Astrocyte (in vitro differentiated cells and primary cell): ENCODE measurements at regions not wholly inside any gene's neighbourhood (a gene's known extent, or its start where the extent isn't known, plus 50 kb on each side); places are given as distances from the start of the nearest gene placed in this dataset.

Experiments
- DNase-seq: peaks from one replicate; pipeline ENCODE4 v3.0.0-alpha.2; 2010; ENCODE audit warnings: low read depth
- FAIRE-seq: peaks from 2 replicates; lab custom pipeline; 2011; peaks lifted over from hg19 to GRCh38; lab: Jason Lieb, UNC
- H2AFZ ChIP-seq: 2 replicates; pipeline ENCODE4 v1.6.0; 2012; ENCODE audit warnings: low read depth, low read length, inconsistent platforms
- H3K27ac ChIP-seq: 2 replicates; pipeline ENCODE4 v1.5.1; 2011; ENCODE audit warnings: low read depth, low read length, inconsistent platforms
- H3K27me3 ChIP-seq: 2 replicates; pipeline ENCODE4 v1.6.0; 2011; ENCODE audit warnings: low read length, inconsistent platforms; ENCODE audit not compliant: insufficient read depth
- H3K36me3 ChIP-seq: 2 replicates; pipeline ENCODE4 v1.5.1; 2011; ENCODE audit warnings: low read length, inconsistent platforms; ENCODE audit not compliant: insufficient read depth
- H3K4me1 ChIP-seq: 2 replicates; pipeline ENCODE4 v1.5.1; 2011; ENCODE audit warnings: low read length, inconsistent platforms; ENCODE audit not compliant: insufficient read depth
- H3K4me2 ChIP-seq: 2 replicates; pipeline ENCODE4 v1.6.0; 2012; ENCODE audit warnings: low read length, inconsistent platforms
- H3K4me3 ChIP-seq: 2 replicates; pipeline ENCODE4 v1.5.1; 2011; ENCODE audit warnings: low read depth, mild to moderate bottlenecking, low read length, inconsistent platforms; ENCODE audit not compliant: insufficient read depth
- H3K79me2 ChIP-seq: 2 replicates; pipeline ENCODE4 v1.6.0; 2012; ENCODE audit warnings: mild to moderate bottlenecking, low read length, inconsistent platforms; ENCODE audit not compliant: insufficient read depth
- H3K9ac ChIP-seq: 2 replicates; pipeline ENCODE4 v1.6.0; 2012; ENCODE audit warnings: mild to moderate bottlenecking, low read length, inconsistent platforms
- H3K9me3 ChIP-seq: 2 replicates; pipeline ENCODE4 v1.5.1; 2012; ENCODE audit warnings: low read depth, mild to moderate bottlenecking, low read length, inconsistent platforms; ENCODE audit not compliant: insufficient read depth
- H4K20me1 ChIP-seq: 2 replicates; pipeline ENCODE4 v1.6.0; 2012; ENCODE audit warnings: low read length, inconsistent platforms; ENCODE audit not compliant: insufficient read depth
- H3K27ac Mint-ChIP-seq: one replicate; pipeline ENCODE4 v1.8.0; 2021; ENCODE audit warnings: mild to moderate bottlenecking, mixed read lengths; ENCODE audit not compliant: unreplicated experiment
- H3K27me3 Mint-ChIP-seq: one replicate; pipeline ENCODE4 v1.8.0; 2021; ENCODE audit warnings: low read depth, mixed read lengths; ENCODE audit not compliant: unreplicated experiment
- H3K36me3 Mint-ChIP-seq: one replicate; pipeline ENCODE4 v1.8.0; 2021; ENCODE audit warnings: low read depth, mixed read lengths; ENCODE audit not compliant: unreplicated experiment
- H3K4me1 Mint-ChIP-seq: one replicate; pipeline ENCODE4 v1.8.0; 2021; ENCODE audit warnings: low read depth, mixed read lengths; ENCODE audit not compliant: unreplicated experiment
- H3K4me3 Mint-ChIP-seq: one replicate; pipeline ENCODE4 v1.8.0; 2021; ENCODE audit warnings: mild to moderate bottlenecking, moderate library complexity, mixed read lengths; ENCODE audit not compliant: unreplicated experiment
- H3K9me3 Mint-ChIP-seq: one replicate; pipeline ENCODE4 v1.8.0; 2021; ENCODE audit warnings: mild to moderate bottlenecking, mixed read lengths; ENCODE audit not compliant: unreplicated experiment
- CTCF ChIP-seq: IDR thresholded peaks from 2 replicates; pipeline ENCODE4 v1.5.1; 2011; ENCODE audit warnings: low read depth, mild to moderate bottlenecking, inconsistent platforms, low read length, moderate library complexity; ENCODE audit not compliant: insufficient read depth
- EZH2 ChIP-seq: IDR thresholded peaks from 2 replicates; pipeline ENCODE4 v1.6.1; 2012; ENCODE audit warnings: mild to moderate bottlenecking, low read length, inconsistent platforms; ENCODE audit not compliant: insufficient read depth

DNA sequence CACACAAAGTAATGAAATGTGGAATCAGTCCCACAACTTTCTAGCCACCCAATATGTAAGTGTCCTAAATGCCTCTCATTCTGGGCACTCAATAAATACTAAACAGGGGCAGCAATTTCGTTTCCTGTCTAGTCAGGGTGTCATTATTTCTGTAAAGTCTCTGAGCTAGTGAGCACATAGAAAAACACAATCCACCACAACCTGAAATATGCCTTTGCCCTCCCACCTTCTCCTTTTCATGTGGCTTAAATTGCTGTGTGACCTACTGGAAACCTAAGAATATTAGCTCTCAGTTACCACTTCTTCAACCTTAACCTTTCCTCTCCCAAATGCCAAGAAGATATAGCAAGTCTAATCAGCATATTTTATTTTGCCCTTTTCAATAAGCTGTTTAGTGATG lies 456.3 kb upstream of the KCNMB2 start:
- Histone ChIP-seq H2AFZ (no peak overlapping the region), H3K4me3 (no peak overlapping the region), H3K27me3 (no peaks in the 10 kb centered on the region), H3K4me1 (peaks cover 6% of the 10 kb centered on the region), H3K36me3 (no peaks in the 10 kb centered on the region), H3K27ac (no peak overlapping the region), H3K4me2 (no peak overlapping the region), H3K9ac (no peak overlapping the region), H3K9me3 (no peaks in the 10 kb centered on the region), H4K20me1 (no peaks in the 10 kb centered on the region), H3K79me2 (no peaks in the 10 kb centered on the region)
- TF ChIP-seq EZH2 (no peak), CTCF (no peak)
- Mint-ChIP-seq H3K9me3 (no peaks in the 10 kb centered on the region), H3K27me3 (no peaks in the 10 kb centered on the region), H3K27ac (no peak overlapping the region), H3K4me3 (no peak overlapping the region), H3K36me3 (no peaks in the 10 kb centered on the region), H3K4me1 (peaks cover 26% of the 10 kb centered on the region)
- FAIRE-seq: no peak
- DNase-seq: no peak

DNA sequence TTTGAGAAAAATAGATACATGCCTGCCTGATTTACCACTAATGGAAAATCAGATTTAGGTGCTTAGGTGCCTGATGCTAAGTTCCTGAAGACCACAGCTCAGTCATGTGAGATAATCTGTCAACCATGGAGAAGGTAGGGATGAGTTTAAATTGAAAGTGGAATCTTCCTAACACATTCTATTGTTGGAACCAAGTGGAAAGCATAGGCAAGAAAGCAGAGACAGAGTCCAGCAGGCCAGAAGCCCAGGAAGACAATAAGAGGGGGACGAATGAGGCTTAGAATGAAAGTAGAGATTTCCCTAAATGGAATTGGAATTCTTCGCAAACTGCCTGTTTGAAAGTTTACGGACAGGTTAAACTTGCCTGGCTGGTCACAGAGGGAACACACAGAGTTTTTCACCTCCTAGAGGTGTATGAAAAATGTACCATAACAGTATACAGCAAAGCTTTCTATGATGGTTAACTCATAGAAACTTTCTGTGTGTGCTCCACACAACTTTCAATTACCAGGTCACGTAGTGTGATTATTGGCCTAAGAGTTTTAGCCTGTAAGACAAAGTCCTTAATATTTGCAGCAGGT lies 453.8 kb upstream of the KCNMB2 start:
- Histone ChIP-seq H3K36me3 (no peaks in the 10 kb centered on the region), H3K4me1 (peaks cover 8% of the 10 kb centered on the region), H3K9me3 (no peaks in the 10 kb centered on the region), H3K27me3 (no peaks in the 10 kb centered on the region), H3K79me2 (no peaks in the 10 kb centered on the region), H3K27ac (no peak overlapping the region), H3K9ac (no peak overlapping the region), H2AFZ (no peak overlapping the region), H3K4me3 (no peak overlapping the region), H4K20me1 (no peaks in the 10 kb centered on the region), H3K4me2 (no peak overlapping the region)
- H3K27me3 Mint-ChIP-seq: no peaks in the 10 kb centered on the region
- no peak for TF ChIP-seq CTCF
- no peak for TF ChIP-seq EZH2
- no peak overlapping the region for H3K4me3 Mint-ChIP-seq
- no peaks in the 10 kb centered on the region for H3K36me3 Mint-ChIP-seq
- no peak overlapping the region for H3K27ac Mint-ChIP-seq
- no peaks in the 10 kb centered on the region for H3K9me3 Mint-ChIP-seq
- DNase-seq (no peak), FAIRE-seq (no peak)
- H3K4me1 Mint-ChIP-seq: peaks cover 41% of the 10 kb centered on the region
